ENCODE measurements at regions not wholly inside any gene's neighbourhood (a gene's known extent, or its start where the extent isn't known, plus 50 kb on each side); places are given as distances from the start of the nearest gene placed in this dataset.

DNA sequence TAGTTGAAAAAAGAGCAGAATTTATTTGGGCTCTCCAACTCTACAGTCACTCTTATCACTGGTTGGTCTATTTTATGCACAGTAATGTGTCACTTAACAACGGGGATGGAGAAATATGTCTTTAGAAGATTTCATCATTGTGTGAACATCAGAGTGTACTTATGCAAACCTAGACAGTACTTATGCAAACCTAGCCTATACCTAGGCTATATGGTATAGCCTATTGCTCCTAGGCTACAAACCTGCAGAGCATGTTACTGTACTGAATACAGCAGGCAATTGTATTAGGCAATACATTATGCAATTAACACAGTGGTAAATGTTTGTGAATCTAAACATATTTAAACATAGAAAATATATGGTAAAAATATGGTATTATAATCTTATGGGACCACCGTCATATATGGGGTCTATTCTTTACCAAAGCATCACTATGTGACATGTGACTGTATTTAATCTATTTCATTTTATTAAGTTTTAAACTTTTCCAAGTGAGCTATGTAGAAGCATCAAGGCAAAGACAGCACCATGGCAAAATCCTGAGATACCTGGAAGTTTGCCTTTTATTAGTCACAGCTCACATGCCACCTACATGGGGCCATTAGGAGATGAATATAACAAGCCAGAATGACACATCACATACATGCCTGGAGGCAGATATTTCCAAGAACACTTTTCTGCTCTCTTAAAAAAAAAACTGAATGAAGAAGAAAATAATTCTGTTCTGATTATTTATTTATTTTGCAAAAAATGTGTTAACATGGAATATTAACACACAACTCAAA is 537.4 kb downstream of the TUSC7 start:
- TF ChIP-seq, protein P1, sequence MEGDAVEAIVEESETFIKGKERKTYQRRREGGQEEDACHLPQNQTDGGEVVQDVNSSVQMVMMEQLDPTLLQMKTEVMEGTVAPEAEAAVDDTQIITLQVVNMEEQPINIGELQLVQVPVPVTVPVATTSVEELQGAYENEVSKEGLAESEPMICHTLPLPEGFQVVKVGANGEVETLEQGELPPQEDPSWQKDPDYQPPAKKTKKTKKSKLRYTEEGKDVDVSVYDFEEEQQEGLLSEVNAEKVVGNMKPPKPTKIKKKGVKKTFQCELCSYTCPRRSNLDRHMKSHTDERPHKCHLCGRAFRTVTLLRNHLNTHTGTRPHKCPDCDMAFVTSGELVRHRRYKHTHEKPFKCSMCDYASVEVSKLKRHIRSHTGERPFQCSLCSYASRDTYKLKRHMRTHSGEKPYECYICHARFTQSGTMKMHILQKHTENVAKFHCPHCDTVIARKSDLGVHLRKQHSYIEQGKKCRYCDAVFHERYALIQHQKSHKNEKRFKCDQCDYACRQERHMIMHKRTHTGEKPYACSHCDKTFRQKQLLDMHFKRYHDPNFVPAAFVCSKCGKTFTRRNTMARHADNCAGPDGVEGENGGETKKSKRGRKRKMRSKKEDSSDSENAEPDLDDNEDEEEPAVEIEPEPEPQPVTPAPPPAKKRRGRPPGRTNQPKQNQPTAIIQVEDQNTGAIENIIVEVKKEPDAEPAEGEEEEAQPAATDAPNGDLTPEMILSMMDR (IDR thresholded peaks at IDR 0.05): no peak
- TF ChIP-seq POLR2A (IDR thresholded peaks at IDR 0.05) (no peak), POLR2AphosphoS5 (IDR thresholded peaks at IDR 0.05) (no peak), EP300 (IDR thresholded peaks at IDR 0.05) (no peak)
